ENCODE measurements at regions not wholly inside any gene's neighbourhood (a gene's known extent, or its start where the extent isn't known, plus 50 kb on each side); places are given as distances from the start of the nearest gene placed in this dataset.
"Not testable (repeated sequence)": the region's sequence is repeated elsewhere in the genome, so short reads cannot be mapped to it uniquely, and the experiment has no call there.

- TF ChIP-seq CTCF (IDR thresholded peaks at IDR 0.05; ENCODE audit: unreplicated experiment) = no peak
- Mint-ChIP-seq H3K4me1 (ENCODE audit: unreplicated experiment) (no peaks in the 10 kb centered on the region), H3K9me3 (ENCODE audit: unreplicated experiment) (no peaks in the 10 kb centered on the region), H3K27ac (ENCODE audit: unreplicated experiment) (no peak overlapping the region), H3K36me3 (ENCODE audit: low read depth, unreplicated experiment) (no peaks in the 10 kb centered on the region), H3K27me3 (ENCODE audit: unreplicated experiment) (no peaks in the 10 kb centered on the region), H3K4me3 (ENCODE audit: unreplicated experiment) (no peak overlapping the region)
- DNase-seq (ENCODE audit: low spot score) = no peak
Measured at GRCh38 chr2:138249207-138249606, 252.4 kb upstream of the SPOPL start.

- H3K27ac Mint-ChIP-seq (ENCODE audit: unreplicated experiment); H3K36me3 Mint-ChIP-seq (ENCODE audit: low read depth, unreplicated experiment); H3K9me3 Mint-ChIP-seq (ENCODE audit: unreplicated experiment); H3K27me3 Mint-ChIP-seq (ENCODE audit: unreplicated experiment); H3K4me1 Mint-ChIP-seq (ENCODE audit: unreplicated experiment); DNase-seq (ENCODE audit: low spot score); H3K4me3 Mint-ChIP-seq (ENCODE audit: unreplicated experiment): not testable (repeated sequence)
Measured at GRCh38 chr2:138250843-138251320, 250.7 kb upstream of the SPOPL start.

- H3K36me3 Mint-ChIP-seq (ENCODE audit: low read depth, unreplicated experiment) = no peaks in the 10 kb centered on the region
- no peak overlapping the region for H3K27ac Mint-ChIP-seq (ENCODE audit: unreplicated experiment)
- H3K27me3 Mint-ChIP-seq (ENCODE audit: unreplicated experiment) = no peaks in the 10 kb centered on the region
- H3K9me3 Mint-ChIP-seq (ENCODE audit: unreplicated experiment) = no peaks in the 10 kb centered on the region
- no peak for TF ChIP-seq CTCF (IDR thresholded peaks at IDR 0.05; ENCODE audit: unreplicated experiment)
- DNase-seq (ENCODE audit: low spot score) = no peak
- H3K4me3 Mint-ChIP-seq (ENCODE audit: unreplicated experiment) = no peak overlapping the region
- H3K4me1 Mint-ChIP-seq (ENCODE audit: unreplicated experiment) = no peaks in the 10 kb centered on the region
Measured at GRCh38 chr2:138252587-138252986, 249.0 kb upstream of the SPOPL start.

GRCh38 chr2:138255670-138256069 is 245.9 kb upstream of the SPOPL start:
- no peak for TF ChIP-seq CTCF (IDR thresholded peaks at IDR 0.05; ENCODE audit: unreplicated experiment)
- DNase-seq (ENCODE audit: low spot score) = no peak
- H3K27ac Mint-ChIP-seq (ENCODE audit: unreplicated experiment) = no peak overlapping the region
- H3K9me3 Mint-ChIP-seq (ENCODE audit: unreplicated experiment) = no peaks in the 10 kb centered on the region
- H3K4me1 Mint-ChIP-seq (ENCODE audit: unreplicated experiment) = no peaks in the 10 kb centered on the region
- H3K36me3 Mint-ChIP-seq (ENCODE audit: low read depth, unreplicated experiment) = no peaks in the 10 kb centered on the region
- no peaks in the 10 kb centered on the region for H3K27me3 Mint-ChIP-seq (ENCODE audit: unreplicated experiment)
- H3K4me3 Mint-ChIP-seq (ENCODE audit: unreplicated experiment) = no peak overlapping the region

- DNase-seq (ENCODE audit: low spot score) = no peak
- TF ChIP-seq CTCF (IDR thresholded peaks at IDR 0.05; ENCODE audit: unreplicated experiment) = no peak
- H3K4me1 Mint-ChIP-seq (ENCODE audit: unreplicated experiment) = no peaks in the 10 kb centered on the region
- H3K9me3 Mint-ChIP-seq (ENCODE audit: unreplicated experiment) = no peaks in the 10 kb centered on the region
- H3K27me3 Mint-ChIP-seq (ENCODE audit: unreplicated experiment) = no peaks in the 10 kb centered on the region
- no peak overlapping the region for H3K27ac Mint-ChIP-seq (ENCODE audit: unreplicated experiment)
- H3K36me3 Mint-ChIP-seq (ENCODE audit: low read depth, unreplicated experiment) = no peaks in the 10 kb centered on the region
- H3K4me3 Mint-ChIP-seq (ENCODE audit: unreplicated experiment) = no peak overlapping the region
Measured at GRCh38 chr2:138267161-138267901, 234.2 kb upstream of the SPOPL start.

Data from endothelial cell (in vitro differentiated cells).